Activated naive CD4-positive, alpha-beta T cell treated with anti-CD3 and anti-CD28 coated beads, Interleukin-2, amount 50 U/mL, for 16 hours (primary cell): ENCODE measurements at regions not wholly inside any gene's neighbourhood (a gene's known extent, or its start where the extent isn't known, plus 50 kb on each side); places are given as distances from the start of the nearest gene placed in this dataset.
"Not testable (repeated sequence)": the region's sequence is repeated elsewhere in the genome, so short reads cannot be mapped to it uniquely, and the experiment has no call there.

ENCODE experiments used
- DNase-seq: peaks from one replicate; pipeline ENCODE4 v3.0.0-alpha.2; 2020

DNA sequence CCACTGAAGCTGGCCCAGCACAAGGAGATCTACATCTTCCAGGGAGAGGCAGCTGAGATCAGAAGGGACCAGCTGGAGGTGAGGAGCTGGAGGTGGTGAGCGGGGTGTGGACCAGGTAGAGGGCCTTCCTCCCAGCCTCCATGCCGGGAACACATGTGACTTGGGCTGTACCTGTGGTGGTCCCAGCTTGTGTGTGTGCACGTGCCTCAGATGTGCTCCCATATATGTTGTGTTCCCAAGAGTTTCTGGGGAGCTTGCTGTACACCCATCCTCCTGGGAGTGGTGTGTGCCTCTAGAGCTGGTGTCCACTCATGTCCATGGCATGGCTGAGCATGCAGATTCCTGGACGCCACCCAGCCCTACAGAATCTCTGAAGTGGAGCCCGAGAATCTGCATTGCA lies 183.7 kb upstream of the AKAP13 start:
- not testable (repeated sequence) for DNase-seq

DNA sequence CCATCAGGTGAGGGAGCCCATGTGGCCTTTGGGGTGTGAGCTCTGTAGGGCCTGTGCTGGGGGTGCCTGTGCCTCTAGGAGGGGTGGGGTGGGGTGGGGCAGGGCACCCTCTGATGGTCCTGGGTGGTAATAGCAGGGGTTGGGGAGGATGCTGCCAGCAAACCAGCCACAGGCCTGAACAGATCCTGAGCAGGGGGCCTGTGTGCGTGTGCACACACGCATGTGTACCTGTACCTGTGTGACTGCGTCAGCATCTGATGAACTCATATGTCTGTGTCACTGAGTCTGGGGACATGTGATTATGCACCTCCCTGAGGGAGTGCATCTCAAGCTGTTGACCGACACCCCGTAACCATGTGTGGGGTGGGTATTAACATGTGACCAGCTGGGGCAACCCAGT lies 182.8 kb upstream of the AKAP13 start:
- DNase-seq = not testable (repeated sequence)

DNA sequence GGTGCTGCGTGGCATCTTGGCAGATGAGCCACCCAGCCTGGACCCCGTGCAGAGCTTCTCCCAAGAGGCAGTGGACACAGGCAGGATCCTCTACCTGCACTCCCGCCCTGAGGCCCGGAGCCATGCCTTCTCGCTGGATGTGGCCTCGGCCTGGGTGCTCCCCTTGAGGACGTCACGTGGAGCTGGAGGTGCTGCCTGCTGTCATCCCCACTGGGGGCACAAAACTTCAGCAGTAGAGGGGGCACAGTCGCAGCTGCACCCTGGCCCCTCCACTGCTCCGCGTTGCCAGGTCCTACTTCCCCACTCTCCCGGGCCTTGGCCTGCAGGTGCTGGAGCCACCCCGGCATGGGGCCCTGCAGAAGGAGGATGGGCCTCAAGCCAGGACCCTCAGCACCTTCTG lies 182.0 kb upstream of the AKAP13 start:
- not testable (repeated sequence) for DNase-seq

DNA sequence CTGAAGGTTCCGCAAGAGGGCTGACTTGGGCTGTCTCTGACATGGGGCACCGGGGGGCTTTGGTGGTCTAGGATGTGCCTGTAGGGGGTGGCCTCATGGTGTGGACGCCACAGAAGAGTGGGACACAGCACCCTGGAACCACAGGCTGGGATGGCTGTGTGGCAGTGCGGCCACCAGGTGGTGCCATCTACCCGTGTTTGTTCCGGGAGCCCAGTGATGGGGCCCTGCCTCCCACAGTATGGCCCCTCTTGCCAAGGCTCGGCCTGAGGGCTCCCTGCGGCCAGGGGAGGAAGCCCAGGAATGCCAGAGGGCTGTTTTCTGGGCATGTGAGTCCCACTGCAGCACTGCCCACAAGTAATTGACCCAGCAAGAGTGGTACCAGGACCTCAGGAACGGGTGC lies 180.2 kb upstream of the AKAP13 start:
- not testable (repeated sequence) for DNase-seq

DNA sequence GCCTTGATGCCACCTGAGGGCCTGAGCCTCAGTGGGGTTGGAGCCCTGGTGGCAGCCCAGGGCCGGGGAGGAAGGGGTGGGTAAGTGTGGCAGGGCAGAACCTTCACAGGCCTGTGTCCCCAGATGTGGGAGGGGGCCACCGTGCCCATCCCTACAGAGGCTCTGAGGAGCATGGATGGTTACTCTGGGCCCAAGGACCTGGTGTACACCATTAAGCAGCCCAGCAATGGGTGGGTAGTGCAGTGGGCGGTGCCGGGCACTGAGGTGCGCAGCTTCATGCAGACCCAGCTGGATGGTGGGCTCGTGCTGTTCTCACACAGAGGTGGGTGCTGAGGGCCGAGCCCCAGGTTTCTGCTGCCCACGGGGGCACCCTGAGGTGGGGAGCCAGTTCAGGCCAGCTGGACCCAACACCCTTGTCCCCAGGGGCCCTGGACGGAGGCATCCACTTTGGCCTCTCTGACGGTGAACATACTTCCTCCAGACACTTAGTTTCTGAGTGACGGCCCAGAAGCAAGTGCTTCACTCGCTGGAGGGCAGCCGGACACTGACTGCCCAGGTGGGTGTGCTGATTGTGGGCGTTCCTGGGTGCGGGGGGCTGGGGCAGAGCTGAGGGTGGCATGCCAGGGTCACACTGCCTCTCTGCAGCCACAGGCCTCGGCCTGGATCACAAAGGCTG lies 179.1 kb upstream of the AKAP13 start:
- not testable (repeated sequence) for DNase-seq

DNA sequence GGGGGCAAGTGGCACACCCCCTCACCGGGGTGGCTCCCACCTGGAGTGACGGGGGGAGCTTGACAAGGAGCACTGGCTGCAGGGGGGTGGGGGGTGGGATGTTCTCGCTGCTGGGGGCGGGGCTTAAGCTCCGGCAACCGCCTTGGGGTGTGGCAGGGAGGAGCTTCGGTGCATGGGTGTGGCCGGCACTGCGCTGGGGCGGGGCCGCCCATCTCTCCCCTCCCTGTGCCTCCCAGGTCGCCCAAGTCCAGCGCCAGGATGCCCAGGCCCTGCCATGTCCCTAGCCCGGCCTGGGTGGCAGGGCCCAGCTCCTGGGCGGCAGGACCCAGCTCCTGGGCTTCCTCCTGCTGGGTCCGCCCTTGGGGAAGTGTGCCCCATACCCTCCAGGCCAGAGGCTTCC lies 175.9 kb upstream of the AKAP13 start:
- not testable (repeated sequence) for DNase-seq

DNA sequence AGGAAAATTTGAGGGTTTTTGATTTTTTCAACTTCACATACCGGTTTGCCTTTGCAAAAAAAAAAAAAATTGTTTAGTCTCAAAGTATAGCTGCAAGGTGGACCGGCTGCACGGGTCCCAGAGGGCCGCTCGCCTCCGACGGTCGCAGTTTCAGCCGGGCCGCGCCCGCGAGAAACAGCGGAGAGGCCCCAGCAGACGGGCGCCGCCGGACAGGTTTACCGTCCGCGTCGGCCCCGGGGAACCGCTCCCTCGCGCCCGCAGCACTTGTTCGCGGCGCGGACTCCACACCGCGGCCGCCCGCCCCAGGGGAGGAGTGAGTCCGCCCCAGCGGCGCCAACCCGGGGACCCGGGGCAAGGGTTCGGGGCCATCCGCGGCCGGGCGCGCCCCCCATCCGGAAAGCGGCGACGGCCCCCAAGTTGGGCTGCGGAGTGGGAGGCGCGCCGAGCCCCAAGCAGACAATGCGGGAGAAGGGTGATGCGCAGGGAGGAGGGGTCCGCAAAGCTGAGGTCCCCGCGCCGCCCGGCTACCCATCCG lies 146.5 kb upstream of the AKAP13 start:
- DNase-seq = not testable (repeated sequence)

DNA sequence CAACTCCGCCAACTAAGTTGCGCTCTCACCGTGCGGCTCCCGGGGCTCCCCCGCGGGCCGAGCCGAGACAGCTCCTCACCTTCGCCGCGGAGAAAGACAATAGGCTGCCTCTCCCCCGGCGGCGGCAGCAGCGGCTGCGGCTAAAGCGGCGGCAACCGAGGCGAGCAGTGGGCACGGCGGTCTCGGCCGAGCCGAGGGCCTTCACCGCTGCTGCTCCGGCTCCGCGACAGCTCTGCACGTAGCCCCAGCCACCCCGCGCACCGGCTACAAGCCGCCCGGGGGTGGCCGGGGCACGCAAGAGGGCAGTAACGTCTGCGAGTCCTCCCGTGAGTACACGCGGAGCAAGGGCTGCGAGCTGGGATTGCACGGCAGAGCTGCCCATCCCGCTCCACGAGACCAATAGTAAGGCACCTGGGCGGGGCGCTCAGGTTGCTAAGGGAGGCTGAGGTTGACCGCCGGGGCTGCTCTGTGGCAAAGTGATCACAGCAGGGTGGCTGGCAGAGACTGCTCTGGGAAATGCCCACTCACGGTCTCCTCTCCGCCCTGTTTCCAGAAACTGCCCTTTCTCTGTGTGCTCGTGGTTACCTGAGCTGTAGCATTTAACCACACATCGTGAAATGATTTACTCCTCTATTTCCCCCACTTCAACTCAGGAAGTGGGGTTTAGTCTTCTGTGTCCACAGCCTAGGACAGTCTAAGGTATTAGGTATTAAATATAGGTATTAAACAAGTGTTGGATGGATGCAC lies 145.8 kb upstream of the AKAP13 start:
- not testable (repeated sequence) for DNase-seq

DNA sequence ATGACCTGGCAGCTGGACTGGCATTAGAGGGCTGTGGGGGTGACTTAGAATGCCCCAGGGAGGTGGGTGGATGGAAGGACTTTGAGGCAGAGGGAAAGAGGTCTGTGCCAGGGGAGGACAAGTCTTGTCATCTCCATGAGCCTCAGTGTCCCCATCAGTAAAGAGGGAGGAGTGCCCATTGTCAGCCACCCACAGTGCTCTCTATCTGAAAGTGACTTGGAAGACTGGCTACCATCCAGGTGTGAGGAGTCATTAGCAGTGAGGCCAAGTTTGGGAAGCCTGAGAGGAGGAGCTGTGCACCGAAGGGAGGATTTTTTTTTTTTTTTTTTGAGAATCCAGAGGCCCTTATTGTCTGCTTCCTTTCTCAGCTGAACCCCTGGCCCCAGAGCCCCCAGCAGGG lies 136.3 kb upstream of the AKAP13 start:
- DNase-seq = not testable (repeated sequence)

DNA sequence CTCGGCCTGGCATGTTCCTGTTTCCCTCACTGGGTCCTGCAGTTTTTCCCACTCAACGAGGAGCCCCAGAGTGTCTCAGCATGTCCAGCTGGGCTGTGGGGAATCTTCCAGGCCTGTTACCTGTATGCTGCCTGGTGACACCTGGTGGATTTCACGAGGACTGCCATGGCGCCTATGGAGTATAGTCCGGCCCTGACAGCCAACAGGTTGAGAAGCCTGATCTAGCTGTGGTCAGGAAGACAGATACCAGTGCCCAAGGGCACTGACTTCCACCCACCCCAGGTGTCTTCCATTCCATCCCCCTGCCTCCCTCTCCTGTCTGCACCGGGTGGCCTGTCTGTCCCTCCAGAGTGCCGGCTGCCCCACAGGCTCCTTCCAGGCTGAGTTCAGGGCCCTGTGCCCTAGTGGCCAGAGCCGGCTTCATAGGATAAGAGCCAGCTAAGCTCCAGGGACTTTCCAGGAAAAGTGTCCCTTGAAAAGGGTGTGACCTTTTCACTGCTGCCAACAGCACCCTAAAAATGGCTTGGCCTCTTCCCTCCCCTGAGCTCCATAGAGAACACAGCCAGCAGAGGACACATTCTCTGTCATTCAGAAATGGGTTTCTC lies 129.4 kb upstream of the AKAP13 start:
- DNase-seq = not testable (repeated sequence)

DNA sequence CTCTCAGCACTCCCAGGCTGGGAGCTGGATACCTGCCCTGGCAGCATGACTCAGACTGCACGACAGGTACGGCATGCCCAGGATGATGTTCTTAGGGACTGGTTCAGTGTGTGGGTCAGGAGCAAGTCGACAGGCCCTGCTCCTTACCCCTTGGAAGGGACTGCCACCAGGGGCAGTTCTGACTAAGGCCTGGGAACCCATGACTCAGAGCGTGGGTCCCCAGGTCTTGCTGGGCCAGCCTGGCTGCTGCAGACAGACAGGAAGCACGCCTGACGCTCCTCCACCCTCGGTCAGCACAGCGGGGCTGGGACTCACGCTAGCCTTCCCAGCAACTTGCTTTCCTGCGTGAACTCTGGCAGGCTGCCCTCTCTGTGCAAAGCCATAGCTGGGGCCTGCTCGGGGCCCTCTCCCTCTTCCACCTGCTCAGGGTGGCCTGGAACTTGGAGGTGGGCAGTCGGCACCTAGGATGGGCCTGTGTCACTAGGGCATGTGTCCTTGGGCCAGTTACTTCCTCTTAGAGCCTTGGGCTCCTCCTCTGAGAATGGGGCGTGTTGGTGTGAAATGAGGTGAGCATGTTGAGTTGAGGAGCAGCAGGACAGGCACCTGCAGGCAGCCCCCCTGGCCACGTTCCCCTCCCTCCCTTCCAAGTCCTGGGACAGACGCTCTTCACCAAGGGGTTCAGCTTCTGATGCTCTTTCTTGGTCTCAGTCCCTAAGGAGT lies 127.0 kb upstream of the AKAP13 start:
- not testable (repeated sequence) for DNase-seq

DNA sequence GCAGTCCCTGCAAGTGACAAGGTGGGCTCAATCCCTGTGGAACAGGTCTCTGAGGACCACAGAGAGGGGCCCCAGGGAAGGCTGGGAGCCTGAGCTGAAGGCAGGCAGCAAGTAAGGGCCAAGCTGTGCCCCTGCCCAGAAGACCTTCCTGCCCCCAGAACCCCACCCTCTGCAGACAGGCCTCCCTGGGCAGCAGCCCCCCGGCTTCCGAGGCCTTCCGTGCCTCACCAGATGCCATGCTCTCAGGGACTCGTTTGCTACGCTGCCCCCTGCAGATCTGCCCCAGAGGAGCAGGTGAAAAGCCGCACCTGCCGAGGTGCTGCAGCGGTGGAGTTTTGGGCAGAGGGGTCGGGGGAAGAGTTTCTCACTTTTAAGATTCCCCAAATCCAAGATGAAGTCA lies 125.4 kb upstream of the AKAP13 start:
- DNase-seq = not testable (repeated sequence)

DNA sequence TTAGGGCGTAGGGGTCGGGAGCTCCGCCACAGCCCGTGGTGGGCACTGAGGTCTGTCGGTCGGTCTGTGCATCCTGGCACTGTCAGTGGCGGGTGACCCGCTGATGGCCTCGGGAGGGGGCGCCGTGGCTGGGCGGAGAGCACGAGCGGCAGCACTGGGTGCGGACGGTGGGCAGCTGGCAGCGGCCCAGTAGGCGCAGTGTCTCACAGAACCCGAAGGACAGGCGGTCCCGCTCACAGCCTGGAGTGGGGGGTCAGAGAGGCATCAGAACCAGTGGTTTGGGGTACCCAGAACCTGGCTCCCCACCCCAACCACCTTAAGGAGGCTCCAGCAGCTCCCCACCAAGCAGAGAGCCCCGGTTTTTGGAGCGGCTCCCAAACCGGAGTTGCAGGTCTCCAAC lies 124.9 kb upstream of the AKAP13 start:
- not testable (repeated sequence) for DNase-seq

DNA sequence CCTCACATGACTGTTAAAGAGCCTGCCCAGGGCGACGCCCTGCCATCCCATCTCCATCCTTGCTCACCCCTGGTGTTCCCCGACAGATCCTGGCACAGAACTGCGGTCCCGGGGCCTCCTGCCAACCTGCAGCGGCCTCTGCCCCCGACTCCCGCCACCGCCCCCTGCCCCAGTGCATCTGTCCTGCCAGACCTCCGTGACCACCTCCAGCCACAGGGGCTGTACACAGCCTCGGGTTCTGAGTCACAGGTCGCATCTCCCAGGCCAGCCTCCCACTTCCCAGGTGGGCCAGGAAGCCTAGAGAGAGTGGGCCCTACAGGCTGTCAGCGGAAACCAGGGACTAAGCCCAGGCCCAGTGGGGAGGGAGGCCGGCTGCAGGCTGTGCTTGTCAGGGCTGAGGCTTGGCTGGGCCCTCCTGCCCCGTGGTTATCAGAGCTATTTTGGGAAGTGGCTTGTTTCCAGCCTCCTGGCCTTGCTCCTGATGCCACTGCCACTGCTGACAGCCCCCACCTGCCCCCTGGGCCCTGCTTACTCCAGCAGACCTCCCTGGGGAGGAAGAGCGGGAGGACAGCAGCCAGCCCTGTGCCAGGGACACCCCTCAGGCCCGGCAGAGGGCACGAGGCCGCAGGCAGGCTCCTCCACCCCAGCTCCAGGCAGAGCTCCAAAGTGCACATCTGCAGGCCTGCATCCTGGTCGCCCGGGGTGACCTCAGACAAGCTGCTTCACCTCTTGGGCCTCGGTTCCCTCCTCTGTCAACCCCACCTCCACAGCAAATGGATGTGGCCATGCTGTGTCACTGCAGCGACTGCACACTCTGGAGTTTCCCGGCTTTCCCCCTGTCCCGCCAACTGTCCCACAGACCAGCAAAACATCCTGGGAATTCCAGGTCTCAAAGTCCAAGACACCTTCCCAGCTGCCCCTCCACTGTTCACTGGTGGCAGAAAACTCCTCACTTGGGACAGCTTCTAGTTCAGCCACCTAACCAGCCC lies 124.1 kb upstream of the AKAP13 start:
- not testable (repeated sequence) for DNase-seq

DNA sequence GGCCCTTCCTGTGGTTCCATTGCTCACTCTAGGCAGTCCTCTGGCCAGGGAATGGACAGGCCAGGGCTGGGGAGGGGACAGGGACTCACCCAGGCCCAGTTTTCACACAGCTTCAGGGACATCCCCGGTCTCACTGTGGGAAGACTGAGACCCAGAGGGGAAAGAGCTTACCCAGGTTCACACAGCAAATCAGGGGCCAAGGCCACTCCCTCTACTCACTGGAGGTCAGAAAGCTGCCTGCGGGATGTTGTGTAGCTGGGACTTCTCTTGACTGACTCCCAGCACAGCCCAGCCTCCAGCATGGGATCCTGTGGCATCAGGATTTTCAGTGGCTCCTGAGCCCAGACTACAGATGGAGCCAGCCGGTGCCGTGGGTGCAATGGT lies 122.3 kb upstream of the AKAP13 start:
- DNase-seq = not testable (repeated sequence)

DNA sequence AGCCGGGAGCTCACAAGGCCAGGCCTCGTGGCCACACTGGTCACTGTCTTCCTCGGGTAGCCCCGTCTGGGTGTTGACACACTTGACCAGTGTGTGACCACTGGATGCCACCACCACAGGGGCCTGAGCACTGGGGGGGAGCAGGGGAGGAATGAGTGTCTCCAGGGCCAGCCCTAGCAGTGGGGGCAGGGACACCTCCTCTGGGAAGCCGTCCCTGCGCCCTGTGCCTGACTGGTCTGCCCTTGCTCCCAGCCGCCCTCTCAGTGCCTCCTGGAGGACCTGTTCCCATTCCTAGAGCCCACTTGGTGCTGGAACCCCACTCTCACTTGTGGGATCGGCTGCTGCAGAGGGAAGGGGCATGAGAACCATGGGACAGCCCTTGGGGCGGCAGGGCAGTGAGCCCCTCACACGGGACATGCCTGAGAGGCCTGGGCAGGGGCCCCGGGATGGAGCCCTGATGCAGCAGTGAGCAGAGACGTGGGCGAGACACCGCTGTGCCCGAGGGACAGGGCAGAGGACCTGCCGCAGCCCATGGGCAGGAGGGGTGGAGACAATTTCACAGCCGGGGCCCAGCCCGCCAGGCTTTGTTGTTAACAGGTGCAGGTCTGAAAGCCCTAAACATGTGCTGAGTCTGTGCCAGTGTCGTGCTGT lies 121.7 kb upstream of the AKAP13 start:
- not testable (repeated sequence) for DNase-seq

DNA sequence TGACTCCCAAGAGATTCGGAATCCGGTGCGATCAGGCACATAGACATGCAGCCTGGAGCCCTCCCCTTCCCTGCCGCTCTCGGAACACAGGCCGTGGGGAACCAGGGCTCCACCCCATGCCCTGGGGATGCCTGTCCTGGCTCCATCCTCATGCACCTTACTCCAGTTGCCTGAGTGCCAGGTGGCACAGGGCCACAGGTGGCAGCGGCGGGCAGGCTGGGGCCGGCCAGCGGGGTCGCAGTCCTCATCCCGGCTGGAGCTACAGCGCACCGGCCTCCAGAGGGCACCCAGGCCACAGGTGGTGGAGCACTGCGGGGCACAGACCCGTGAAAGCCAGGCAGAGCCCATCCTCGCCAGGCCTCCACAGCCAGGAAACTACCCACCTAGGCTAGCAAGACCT lies 119.9 kb upstream of the AKAP13 start:
- DNase-seq = not testable (repeated sequence)

DNA sequence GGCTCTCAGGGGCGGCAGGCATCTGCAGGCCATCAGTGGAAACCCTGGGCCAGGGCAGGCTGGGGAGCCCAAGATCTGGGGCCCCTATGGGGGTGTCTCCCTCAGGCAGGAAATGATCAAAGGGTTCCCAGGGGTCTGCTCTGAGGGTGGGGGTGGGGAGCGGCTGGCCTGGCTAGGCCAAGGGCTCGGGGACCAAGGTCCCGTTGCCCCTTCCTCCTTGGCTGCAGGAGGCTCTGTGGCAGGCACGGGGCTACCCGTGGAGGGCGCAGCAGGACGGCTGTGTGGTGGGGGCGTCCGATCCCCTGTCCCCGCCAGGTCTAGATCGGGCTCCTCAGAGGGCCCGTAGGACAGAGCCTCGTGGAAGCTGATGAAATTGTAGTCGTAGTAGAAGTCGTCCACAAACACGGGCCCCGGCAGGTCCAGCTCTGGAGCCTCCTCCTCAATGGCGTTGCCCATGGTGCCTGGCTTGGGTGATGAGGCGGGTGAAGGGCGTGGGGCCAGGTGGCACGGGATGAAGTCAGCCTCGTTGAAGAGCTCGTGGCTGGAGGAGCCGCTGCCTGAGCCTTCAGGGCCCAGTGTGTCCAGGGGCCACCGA lies 117.8 kb upstream of the AKAP13 start:
- not testable (repeated sequence) for DNase-seq

DNA sequence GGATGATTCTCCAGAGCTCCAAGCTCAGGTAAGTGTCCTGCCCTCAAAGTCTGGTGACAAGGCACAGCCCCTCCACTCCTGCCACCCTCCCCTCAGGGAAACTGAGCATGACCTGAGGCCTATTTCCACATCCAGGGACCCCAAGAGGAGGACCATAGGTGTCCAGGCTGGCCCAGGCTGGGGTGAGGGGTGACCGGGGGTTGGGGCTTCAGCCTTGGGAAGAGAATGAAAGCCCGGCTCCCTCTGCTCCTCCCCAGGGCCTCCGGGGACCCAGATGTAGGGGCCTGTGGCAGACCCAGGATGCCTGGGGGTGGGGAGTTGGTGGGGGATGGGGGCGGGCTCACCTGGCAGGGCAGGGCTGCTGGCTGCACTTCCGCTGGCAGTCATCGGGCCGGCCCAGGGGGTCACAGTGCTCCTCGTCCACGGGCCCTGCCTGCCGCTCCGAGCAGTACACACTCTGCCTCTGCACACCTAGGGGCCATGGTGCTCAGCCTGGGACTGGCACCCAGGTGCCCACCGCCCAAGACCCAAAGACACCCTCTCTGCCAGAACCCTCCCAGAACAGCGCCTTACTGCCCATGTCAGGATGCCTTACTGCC lies 116.5 kb upstream of the AKAP13 start:
- not testable (repeated sequence) for DNase-seq

DNA sequence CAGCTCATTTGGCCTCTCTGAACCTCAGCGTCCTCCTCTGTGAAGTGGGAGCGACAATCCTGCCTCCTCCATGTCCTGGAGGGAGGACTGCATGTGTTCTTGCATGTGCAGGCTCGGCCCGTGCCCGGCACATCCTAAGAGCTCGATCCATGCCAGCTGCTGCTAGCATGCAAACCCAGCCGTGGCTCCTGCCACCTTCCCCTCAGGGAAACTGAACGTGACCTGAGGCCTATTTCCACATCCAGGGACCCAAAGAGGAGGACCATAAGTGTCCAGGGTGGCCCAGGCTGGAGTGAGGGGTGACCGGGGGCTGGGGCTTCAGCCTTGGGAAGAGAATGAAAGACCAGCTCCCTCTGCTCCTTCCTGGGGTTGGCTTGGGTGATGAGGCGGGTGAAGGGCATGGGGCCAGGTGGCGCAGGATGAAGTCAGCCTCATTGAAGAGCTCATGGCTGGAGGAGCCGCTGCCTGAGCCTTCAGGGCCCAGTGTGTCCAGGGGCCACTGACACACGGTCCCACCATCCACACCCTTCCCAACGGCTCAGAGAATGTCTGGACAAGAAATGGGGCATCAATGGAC lies 115.7 kb upstream of the AKAP13 start:
- DNase-seq = not testable (repeated sequence)
